ENCODE measurements at regions not wholly inside any gene's neighbourhood (a gene's known extent, or its start where the extent isn't known, plus 50 kb on each side); places are given as distances from the start of the nearest gene placed in this dataset.

DNA sequence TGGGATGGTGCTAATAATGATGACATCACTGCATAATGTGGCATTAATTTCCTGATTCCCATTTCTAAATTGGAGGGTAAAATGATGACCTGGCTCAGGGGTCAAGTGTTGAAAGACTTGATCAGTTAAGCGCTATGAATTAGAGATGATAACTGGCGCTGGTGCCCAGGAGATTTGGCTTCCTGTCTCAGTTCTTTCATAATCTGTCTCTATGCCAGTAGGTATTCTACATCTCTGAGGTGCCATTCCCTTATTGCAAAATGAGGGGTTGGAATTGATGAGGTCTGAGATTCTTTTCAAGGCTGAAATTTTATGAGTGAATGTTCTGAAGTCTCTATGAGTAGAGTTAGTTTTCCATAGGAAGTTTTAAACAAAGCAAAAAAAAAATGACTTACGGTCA lies 1715.1 kb upstream of the WWC1 start:
- TF ChIP-seq, protein P1, sequence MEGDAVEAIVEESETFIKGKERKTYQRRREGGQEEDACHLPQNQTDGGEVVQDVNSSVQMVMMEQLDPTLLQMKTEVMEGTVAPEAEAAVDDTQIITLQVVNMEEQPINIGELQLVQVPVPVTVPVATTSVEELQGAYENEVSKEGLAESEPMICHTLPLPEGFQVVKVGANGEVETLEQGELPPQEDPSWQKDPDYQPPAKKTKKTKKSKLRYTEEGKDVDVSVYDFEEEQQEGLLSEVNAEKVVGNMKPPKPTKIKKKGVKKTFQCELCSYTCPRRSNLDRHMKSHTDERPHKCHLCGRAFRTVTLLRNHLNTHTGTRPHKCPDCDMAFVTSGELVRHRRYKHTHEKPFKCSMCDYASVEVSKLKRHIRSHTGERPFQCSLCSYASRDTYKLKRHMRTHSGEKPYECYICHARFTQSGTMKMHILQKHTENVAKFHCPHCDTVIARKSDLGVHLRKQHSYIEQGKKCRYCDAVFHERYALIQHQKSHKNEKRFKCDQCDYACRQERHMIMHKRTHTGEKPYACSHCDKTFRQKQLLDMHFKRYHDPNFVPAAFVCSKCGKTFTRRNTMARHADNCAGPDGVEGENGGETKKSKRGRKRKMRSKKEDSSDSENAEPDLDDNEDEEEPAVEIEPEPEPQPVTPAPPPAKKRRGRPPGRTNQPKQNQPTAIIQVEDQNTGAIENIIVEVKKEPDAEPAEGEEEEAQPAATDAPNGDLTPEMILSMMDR (IDR thresholded peaks at IDR 0.05; ENCODE audit: borderline replicate concordance, insufficient read depth, low read depth, low read length): no peak
- no peak overlapping the region for H3K4me3 ChIP-seq (ENCODE audit: low read depth, low read length)

DNA sequence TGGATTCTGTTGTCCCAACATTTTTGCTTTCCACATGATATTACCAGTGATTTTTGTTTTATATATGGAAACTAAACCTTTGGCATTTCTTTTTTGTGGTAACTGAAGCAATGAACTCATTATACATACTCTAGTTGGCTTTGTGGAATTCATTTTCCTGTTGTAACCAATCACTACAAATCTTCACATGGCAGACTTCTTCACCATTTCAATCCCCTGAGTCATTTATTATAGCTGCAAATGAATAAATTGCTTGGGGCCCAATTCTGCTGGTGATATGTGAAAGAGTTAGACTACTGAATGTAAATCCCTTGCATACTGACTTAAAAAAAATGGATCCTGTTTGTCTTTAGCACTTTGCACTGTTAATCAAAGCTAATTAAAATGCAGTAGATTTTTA lies 1709.6 kb upstream of the WWC1 start:
- H3K4me3 ChIP-seq (ENCODE audit: low read depth, low read length): no peak overlapping the region
- TF ChIP-seq, protein P1 (IDR thresholded peaks at IDR 0.05; ENCODE audit: borderline replicate concordance, insufficient read depth, low read depth, low read length): no peak

DNA sequence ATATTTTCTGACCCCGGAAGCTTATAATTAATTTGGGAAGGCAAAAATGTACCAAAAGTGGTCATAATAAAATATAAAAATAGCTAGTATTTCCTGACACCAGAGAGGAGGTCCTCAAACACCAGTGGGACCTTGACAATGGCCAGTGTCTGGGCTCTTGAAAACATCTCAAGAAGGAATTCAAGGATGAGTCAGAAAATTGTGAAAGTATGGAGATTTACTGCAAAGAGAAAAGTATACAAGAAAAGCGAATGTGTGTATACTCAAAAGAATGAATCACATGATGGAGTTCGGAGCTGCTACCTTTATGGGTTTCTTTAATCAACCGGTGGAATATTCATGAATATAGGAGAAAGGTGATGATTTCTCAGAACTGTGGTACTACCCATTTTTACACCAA lies 1709.0 kb upstream of the WWC1 start:
- TF ChIP-seq, protein P1 (IDR thresholded peaks at IDR 0.05; ENCODE audit: borderline replicate concordance, insufficient read depth, low read depth, low read length): no peak

DNA sequence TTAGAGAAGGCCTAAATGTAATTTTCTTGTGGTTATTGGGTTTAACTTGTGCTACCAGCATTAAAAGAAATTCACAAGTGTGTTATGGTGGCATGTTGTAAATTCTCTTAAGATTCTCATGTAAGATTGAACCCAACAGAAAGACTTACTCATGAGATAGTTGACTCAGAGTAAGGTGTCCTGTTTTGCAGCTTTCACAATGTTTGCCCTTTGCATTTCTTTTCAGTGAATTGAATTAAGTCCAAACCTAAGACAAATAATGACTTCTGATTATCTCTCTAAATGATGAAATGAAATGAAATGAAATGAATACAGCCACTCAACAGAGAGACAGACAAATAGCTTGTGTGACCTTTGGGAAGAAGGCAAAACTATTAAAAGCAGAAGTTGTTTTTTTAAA lies 1696.9 kb upstream of the WWC1 start:
- H3K4me3 ChIP-seq (ENCODE audit: low read depth, low read length): no peak overlapping the region
- TF ChIP-seq, protein P1 (IDR thresholded peaks at IDR 0.05; ENCODE audit: borderline replicate concordance, insufficient read depth, low read depth, low read length): no peak

More for the DNA sequence above, 1709.0 kb upstream of the WWC1 start:
- H3K4me3 ChIP-seq (ENCODE audit: low read depth, low read length): no peak overlapping the region

DNA sequence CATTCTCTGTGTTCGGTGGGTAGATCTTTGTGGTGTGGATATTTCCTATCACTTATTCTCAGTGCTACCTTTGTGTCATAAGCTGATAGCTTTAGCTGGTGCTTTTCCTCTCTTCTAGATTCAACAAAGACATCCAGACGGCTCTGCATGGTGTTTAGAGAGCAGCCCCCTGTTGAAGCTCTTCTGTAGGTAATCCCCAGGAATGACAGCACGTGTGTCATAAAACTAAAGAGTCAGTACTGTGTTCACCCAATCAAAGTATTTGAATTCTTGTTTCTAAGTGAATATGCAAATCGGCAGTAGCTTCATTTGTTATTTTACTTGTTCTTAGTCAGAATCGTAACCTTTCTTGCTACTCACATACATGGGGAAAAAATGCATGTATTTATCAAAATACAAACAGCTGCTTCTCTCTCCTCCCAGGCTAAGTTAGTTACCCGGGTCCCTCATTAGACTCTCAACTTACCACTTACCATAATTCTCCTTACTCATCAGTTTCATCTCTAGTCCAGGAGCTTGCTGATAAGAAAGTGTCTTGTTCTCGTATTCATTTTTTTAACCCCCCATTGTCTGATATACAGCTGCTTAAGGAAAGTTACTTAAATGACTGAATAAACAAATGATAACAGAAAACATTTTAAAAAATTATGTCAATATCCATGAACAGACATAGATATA lies 1696.0 kb upstream of the WWC1 start:
- TF ChIP-seq, protein P1 (IDR thresholded peaks at IDR 0.05; ENCODE audit: borderline replicate concordance, insufficient read depth, low read depth, low read length): no peak
- no peak overlapping the region for H3K4me3 ChIP-seq (ENCODE audit: low read depth, low read length)

DNA sequence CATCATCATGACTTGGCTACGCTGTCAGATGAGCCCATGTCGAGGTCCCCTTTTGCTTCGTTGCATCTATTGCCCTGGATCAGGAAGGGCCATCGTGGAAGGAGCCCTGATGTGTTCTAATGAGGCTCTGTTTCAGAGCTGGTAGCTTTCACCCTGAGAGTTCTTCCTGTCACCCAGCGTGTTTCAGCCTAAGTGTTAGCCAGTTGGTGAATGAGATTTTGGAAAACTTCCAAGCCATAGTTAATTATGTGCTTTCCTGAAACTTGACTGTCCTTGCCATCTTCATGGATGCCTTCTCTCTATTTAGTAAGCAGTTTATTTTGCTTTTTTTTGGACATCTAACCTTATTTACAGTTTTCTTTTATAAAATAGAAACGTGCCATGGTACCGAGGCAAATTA lies 1695.4 kb upstream of the WWC1 start:
- TF ChIP-seq, protein P1 (IDR thresholded peaks at IDR 0.05; ENCODE audit: borderline replicate concordance, insufficient read depth, low read depth, low read length): no peak
- no peak overlapping the region for H3K4me3 ChIP-seq (ENCODE audit: low read depth, low read length)

DNA sequence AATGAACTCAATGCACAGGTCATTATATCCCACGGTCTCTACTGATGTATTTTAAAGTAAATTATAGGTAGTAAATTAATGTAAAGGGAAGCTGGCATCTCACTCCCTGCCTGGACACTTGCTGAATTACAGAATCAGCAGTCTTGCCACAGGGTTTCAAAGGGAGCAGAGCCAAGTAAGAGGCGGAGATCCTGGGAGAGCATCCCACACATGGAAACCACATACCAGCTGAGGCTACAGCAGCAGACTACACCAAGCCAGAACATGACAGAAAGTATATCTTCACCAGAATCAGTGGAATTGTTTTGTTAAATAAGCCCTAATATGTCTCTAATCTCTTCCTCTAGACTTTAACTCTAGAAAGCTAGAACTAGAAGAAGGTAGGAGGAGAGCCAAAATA lies 1689.2 kb upstream of the WWC1 start:
- TF ChIP-seq, protein P1 (IDR thresholded peaks at IDR 0.05; ENCODE audit: borderline replicate concordance, insufficient read depth, low read depth, low read length): no peak

More for the DNA sequence above, 1689.2 kb upstream of the WWC1 start:
- no peak overlapping the region for H3K4me3 ChIP-seq (ENCODE audit: low read depth, low read length)

All from GM12875 (cell line).